HG03354 (cell line): ENCODE measurements at regions not wholly inside any gene's neighbourhood (a gene's known extent, or its start where the extent isn't known, plus 50 kb on each side); places are given as distances from the start of the nearest gene placed in this dataset.
A peak's percentile ranks its signal among the peaks of the same experiment; 100 is the strongest.
"Not testable (repeated sequence)": the region's sequence is repeated elsewhere in the genome, so short reads cannot be mapped to it uniquely, and the experiment has no call there.

Experiments
- ATAC-seq: cut with Tn5 transposase; IDR thresholded peaks from one replicate; pipeline ENCODE4 v1.9.1; 2021; ENCODE audit warnings: mild to moderate bottlenecking; ENCODE audit not compliant: unreplicated experiment, poor library complexity, severe bottlenecking

GRCh38 chr12:92987362-92987761 lies 58.3 kb upstream of the EEA1 start:
- ATAC-seq: peak; percentile 42

GRCh38 chr12:92987846-92988621 lies 58.9 kb upstream of the EEA1 start:
- ATAC-seq: peak; percentile 86

- ATAC-seq: no peak
These were observed 59.6 kb upstream of the EEA1 start for GRCh38 chr12:92988622-92989130.

DNA sequence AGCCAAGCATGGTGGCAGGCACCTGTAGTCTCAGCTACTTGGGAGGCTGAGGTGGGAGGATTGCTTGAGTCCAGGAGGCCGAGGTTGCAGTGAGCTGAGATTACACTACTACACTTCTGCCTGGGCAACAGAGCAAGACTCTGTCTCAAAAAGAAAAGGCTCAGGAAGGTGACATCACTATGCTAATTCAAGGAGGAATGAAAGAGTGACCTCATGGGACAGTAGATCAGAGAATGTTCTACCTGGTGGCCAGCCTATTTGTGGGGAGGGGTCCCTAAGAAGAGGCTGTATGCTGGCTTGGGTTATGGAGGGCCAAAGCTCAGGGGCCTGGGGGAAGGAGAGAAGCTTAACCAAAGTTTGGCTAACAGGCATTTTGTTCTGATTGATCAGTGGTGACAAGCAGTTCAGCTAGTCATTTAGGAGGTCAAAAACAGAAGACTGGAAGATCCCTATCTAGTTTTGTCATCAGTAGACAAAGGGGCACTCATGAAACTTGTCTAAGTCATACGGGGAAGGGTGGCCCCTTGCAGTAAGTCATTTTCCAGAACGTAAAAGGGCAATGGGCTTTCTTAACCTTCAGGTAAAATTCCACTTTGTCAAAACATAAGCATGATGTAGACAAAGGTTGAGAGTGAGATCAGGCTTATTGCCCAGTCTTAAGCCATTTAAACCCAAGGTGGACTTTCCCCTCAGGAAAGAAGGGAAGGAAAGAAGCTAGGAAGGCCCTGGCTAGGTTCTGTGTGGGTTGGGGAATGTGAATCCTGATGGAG lies 60.8 kb upstream of the EEA1 start:
- ATAC-seq: no peak

- no peak for ATAC-seq
These were observed 62.0 kb upstream of the EEA1 start for GRCh38 chr12:92991134-92991533.

GRCh38 chr12:92992041-92992440 lies 62.9 kb upstream of the EEA1 start:
- no peak for ATAC-seq

DNA sequence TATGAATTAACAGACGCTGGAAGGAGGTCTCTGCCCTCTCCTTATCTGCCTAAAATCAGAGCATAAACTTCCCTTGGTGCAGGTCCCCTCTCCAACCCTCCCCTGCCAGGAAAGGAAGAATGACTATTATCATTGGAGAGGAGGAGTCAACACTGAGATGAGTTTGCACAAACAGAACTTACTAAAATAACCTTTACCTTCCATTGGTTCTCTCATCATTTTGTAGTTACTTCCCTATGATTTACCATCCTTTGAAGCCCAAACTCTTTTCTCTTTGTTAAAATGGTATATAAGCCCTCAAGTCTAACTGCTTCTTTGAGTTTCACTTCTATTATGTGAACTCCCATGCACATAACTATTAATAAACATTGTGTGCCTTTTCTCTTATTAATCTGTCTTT lies 64.2 kb upstream of the EEA1 start:
- no peak for ATAC-seq

- peak; percentile 74 for ATAC-seq
These were observed 66.3 kb upstream of the EEA1 start for GRCh38 chr12:92995258-92995903.

DNA sequence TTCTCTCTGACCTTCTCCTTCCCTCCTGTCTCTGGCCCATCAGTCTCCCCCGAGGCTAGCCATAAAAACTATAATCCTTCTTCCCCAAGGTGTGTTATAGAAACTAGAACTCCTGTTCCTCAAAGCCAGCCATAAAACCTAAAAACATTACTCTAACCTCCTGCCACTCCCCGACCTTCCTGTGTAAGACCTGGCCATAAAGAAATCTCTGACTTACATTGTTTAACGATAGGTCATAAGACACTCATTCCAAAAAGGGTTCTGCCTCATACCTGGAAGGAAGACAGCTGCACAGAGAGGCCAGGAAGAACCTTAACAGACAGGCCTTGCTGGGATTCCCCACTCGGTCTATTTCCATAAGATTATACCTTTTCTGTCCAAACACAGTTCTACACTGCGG lies 70.9 kb upstream of the EEA1 start:
- no peak for ATAC-seq

GRCh38 chr12:93001407-93001806 lies 72.3 kb upstream of the EEA1 start:
- no peak for ATAC-seq

DNA sequence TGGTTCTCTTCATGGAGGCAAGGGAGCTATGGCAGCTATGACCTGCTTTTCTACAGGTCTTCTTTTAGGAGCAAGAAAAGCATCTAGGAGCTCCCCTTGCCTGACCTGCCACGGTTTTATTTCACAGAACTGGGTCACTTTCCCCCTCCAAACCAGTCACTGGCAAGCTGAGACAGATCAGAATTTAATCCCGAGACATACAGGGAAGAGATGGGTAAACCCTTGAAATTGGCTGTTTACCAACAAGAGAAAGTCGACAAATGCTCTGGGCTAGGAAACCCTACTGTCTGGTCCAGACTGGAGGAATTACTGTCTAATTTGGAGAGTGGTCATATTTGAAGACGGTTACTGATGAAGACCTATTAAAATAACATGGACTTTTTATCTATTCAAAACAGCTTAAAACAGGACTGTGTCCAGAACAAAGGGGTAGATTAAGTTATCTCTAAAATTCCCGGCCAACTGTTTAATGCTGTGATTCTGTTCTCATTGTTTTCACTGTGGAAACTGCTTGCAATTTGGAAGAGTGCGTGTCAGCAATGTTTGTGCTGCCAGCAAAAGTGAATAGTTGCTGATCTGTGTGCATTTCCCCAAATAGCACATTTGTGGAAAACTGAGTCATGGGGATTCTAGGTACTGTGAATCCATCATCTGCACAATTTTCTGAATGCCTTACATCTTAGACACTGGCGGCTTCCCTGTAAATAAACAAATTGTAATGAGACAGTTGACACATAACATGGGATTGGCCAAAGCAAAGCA lies 73.4 kb upstream of the EEA1 start:
- no peak for ATAC-seq

GRCh38 chr12:93003531-93004239 lies 74.6 kb upstream of the EEA1 start:
- ATAC-seq: no peak

- ATAC-seq: no peak
These were observed 76.9 kb upstream of the EEA1 start for GRCh38 chr12:93005928-93006392.

GRCh38 chr12:93006471-93007208 lies 77.5 kb upstream of the EEA1 start:
- no peak for ATAC-seq

DNA sequence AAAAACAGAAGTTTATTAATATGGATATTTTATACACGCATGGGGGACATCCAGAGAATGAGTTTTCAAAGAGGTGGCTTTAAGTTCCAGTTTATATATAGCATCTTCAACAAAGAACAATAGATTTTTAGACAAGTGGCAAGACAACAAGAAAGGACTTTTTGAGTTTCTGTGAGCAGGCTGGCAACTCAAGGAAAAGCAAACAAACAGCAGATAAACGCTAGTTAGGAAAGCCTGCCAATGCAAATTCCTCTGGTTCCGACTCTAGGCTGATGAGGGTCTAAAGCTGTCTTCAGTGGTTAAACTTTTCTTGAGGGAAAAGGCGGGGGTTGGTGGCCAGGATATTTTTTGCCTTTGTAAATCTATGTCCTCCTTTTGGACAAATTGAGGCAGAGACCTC lies 78.4 kb upstream of the EEA1 start:
- ATAC-seq: no peak

DNA sequence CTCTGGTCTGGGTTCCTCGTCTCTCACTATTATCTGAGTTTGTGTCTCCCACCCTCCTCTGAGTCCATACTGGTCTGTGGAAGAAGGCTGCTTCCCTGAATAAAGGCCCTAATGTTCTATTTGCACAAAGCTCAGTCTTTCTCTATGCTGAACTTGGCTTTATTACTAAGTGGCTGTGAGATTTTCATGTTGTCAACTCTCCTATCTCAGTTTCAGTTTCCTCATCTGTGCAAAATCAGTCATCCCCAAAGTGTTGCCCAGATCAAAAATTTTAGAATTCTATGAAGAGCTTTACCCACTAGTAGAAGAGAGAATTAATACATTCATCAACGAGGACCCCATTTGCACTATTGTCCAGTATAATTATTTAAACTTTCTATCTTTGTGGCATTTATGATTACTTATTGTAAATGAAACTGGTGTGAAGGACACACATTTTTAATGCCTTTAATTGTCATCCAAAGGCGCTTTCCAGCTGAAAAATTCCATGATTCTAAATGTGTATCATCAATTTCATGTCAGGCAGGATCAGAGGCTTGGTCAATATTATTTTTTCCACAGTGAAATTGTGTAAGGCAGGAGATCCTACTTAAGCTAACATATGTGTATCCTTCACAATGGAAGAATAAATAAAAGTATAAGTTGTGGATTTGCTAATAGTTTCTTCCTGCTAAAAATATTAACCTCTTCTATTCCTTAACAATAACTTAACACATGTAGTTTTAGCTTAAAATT lies 79.1 kb upstream of the EEA1 start:
- peak; percentile 80 for ATAC-seq

DNA sequence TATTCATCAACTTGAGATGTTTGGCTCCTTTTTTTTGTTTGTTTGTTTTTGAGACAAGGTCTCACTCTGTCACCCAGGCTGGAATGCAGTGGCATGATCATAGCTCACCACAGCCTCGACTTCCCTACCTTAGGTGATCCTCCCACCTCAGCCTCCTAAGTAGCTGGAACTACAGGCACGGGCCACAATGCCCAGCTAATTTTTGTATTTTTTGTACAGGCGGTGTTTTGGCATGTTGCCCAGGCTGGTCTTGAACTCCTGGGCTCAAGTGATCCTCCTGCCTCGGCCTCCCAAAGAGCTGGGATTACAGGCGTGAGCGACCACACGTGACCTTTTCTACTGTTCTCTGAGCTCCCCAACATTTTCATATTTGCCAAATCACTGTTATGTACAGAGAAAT lies 79.8 kb upstream of the EEA1 start:
- not testable (repeated sequence) for ATAC-seq

DNA sequence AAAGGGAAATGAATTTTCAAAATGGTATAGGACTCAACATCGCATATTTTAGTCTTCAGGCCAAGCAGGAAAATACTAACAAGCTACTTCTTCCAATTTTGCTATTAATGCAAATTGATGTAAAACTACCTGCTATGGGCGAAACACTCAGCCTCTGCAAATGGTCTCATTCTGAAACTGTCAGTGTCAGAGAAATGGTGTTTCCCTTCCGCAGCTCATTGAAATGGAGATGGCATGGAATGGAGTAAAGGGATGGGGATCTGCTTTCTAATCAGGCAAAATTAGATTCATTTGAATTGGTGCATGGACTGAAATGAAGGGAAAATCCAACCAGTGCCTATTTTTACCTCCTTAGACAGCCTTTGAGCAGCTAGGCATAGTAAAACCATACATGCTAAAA lies 80.4 kb upstream of the EEA1 start:
- ATAC-seq: no peak
